ENCODE measurements at regions not wholly inside any gene's neighbourhood (a gene's known extent, or its start where the extent isn't known, plus 50 kb on each side); places are given as distances from the start of the nearest gene placed in this dataset.

DNA sequence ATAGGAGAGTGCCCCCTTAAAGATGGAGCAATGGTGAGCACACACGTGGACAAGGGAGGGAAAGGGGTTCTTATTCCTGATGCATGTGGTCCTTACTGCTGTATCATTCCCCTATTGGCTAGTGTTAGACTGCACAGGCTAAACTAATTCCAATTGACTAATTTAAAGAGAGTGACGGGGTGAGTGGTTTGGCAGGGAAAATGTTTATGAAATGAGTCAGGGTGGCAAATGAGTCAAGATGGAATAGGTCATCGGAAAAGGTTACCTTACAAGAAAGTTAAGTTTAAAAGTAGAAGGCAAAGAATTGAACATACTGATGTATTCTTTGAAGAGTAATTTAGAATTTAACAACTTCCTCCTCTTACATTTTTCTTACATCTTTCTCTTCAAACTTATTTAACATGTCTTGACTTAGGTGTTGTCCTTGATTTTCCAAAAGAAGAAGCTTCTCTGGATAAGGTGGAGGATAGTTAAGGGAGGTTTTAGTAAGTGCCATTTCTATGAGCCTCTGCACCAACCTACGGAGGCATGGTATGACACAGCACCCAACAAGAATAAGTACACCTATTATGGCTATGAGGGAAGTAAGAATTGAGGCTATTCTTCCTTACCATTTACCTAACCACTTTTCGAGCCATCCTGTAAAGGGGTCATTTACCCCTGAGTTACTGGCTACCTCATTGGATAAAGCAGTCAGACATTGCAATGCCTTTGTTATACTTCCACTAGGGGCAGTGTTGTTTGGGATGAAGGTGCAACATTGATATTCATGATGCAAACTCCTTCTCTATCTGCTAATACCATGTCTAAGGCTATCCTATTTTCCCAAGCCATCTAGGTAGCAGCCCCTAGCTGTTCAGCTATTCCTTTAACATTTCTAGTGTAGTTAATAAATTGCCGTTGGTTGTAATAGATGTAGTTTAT lies 1345.8 kb upstream of the LRRTM1 start:
- H3K27me3 ChIP-seq (ENCODE audit: control insufficient read depth, low read length): no peaks in the 10 kb centered on the region
- H3K27ac ChIP-seq (ENCODE audit: low read depth, low read length): no peak overlapping the region
- no peaks in the 10 kb centered on the region for H3K4me1 ChIP-seq (ENCODE audit: control insufficient read depth, low read length)
- H3K36me3 ChIP-seq (ENCODE audit: control insufficient read depth, low read length): no peaks in the 10 kb centered on the region
- H3K9me2 ChIP-seq (replicated peaks; ENCODE audit: control insufficient read depth, low read length): no peaks in the 10 kb centered on the region
- H3K4me2 ChIP-seq (ENCODE audit: low read length): no peak overlapping the region
- no peaks in the 10 kb centered on the region for H3K79me2 ChIP-seq (ENCODE audit: control insufficient read depth, low read length)
- no peaks in the 10 kb centered on the region; the same call in 1 of the 2 replicates for H3K9me3 ChIP-seq (ENCODE audit: control insufficient read depth, insufficient read depth, low read length)
- H3K4me3 ChIP-seq (ENCODE audit: low read length): no peak overlapping the region
- no peaks in the 10 kb centered on the region for H3F3A ChIP-seq (ENCODE audit: control insufficient read depth, insufficient read depth)
- no peak for TF ChIP-seq EZH2phosphoT487 (IDR thresholded peaks at IDR 0.05; ENCODE audit: borderline replicate concordance, low read length)
- TF ChIP-seq, protein P1, sequence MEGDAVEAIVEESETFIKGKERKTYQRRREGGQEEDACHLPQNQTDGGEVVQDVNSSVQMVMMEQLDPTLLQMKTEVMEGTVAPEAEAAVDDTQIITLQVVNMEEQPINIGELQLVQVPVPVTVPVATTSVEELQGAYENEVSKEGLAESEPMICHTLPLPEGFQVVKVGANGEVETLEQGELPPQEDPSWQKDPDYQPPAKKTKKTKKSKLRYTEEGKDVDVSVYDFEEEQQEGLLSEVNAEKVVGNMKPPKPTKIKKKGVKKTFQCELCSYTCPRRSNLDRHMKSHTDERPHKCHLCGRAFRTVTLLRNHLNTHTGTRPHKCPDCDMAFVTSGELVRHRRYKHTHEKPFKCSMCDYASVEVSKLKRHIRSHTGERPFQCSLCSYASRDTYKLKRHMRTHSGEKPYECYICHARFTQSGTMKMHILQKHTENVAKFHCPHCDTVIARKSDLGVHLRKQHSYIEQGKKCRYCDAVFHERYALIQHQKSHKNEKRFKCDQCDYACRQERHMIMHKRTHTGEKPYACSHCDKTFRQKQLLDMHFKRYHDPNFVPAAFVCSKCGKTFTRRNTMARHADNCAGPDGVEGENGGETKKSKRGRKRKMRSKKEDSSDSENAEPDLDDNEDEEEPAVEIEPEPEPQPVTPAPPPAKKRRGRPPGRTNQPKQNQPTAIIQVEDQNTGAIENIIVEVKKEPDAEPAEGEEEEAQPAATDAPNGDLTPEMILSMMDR (IDR thresholded peaks at IDR 0.05; ENCODE audit: low read depth, low read length, poor library complexity, severe bottlenecking): peak; percentile 40
- H4K20me1 ChIP-seq (ENCODE audit: control insufficient read depth, insufficient read depth, low read depth, low read length): no peaks in the 10 kb centered on the region

GRCh38 chr2:81648806-81649205 lies 1344.3 kb upstream of the LRRTM1 start:
- no peaks in the 10 kb centered on the region for H3F3A ChIP-seq (ENCODE audit: control insufficient read depth, insufficient read depth)
- no peaks in the 10 kb centered on the region for H3K9me3 ChIP-seq (ENCODE audit: control insufficient read depth, insufficient read depth, low read length)
- H3K4me3 ChIP-seq (ENCODE audit: low read length): no peak overlapping the region
- no peak overlapping the region for H3K27ac ChIP-seq (ENCODE audit: low read depth, low read length)
- no peaks in the 10 kb centered on the region for H3K79me2 ChIP-seq (ENCODE audit: control insufficient read depth, low read length)
- no peaks in the 10 kb centered on the region for H3K27me3 ChIP-seq (ENCODE audit: control insufficient read depth, low read length)
- no peaks in the 10 kb centered on the region for H3K4me1 ChIP-seq (ENCODE audit: control insufficient read depth, low read length)
- H3K4me2 ChIP-seq (ENCODE audit: low read length): no peak overlapping the region
- H3K9me2 ChIP-seq (replicated peaks; ENCODE audit: control insufficient read depth, low read length): no peaks in the 10 kb centered on the region
- no peaks in the 10 kb centered on the region for H3K36me3 ChIP-seq (ENCODE audit: control insufficient read depth, low read length)
- TF ChIP-seq, protein P1 (IDR thresholded peaks at IDR 0.05; ENCODE audit: low read depth, low read length, poor library complexity, severe bottlenecking): no peak
- TF ChIP-seq EZH2phosphoT487 (IDR thresholded peaks at IDR 0.05; ENCODE audit: borderline replicate concordance, low read length): no peak
- H4K20me1 ChIP-seq (ENCODE audit: control insufficient read depth, insufficient read depth, low read depth, low read length): no peaks in the 10 kb centered on the region

- H3K79me2 ChIP-seq (ENCODE audit: control insufficient read depth, low read length): no peaks in the 10 kb centered on the region
- H3K4me2 ChIP-seq (ENCODE audit: low read length): no peak overlapping the region
These were observed 1343.8 kb upstream of the LRRTM1 start for GRCh38 chr2:81648370-81648769.

More at GRCh38 chr2:81648370-81648769, 1343.8 kb upstream of the LRRTM1 start:
- TF ChIP-seq EZH2phosphoT487 (IDR thresholded peaks at IDR 0.05; ENCODE audit: borderline replicate concordance, low read length): no peak
- TF ChIP-seq, protein P1 (IDR thresholded peaks at IDR 0.05; ENCODE audit: low read depth, low read length, poor library complexity, severe bottlenecking): no peak
- no peaks in the 10 kb centered on the region for H3K4me1 ChIP-seq (ENCODE audit: control insufficient read depth, low read length)
- no peaks in the 10 kb centered on the region for H3K27me3 ChIP-seq (ENCODE audit: control insufficient read depth, low read length)
- H3K9me3 ChIP-seq (ENCODE audit: control insufficient read depth, insufficient read depth, low read length): no peaks in the 10 kb centered on the region
- H4K20me1 ChIP-seq (ENCODE audit: control insufficient read depth, insufficient read depth, low read depth, low read length): no peaks in the 10 kb centered on the region
- no peak overlapping the region for H3K27ac ChIP-seq (ENCODE audit: low read depth, low read length)
- no peaks in the 10 kb centered on the region for H3K9me2 ChIP-seq (replicated peaks; ENCODE audit: control insufficient read depth, low read length)
- H3K36me3 ChIP-seq (ENCODE audit: control insufficient read depth, low read length): no peaks in the 10 kb centered on the region
- no peak overlapping the region for H3K4me3 ChIP-seq (ENCODE audit: low read length)
- H3F3A ChIP-seq (ENCODE audit: control insufficient read depth, insufficient read depth): no peaks in the 10 kb centered on the region

Measured in DOHH2 (cell line).